ENCODE measurements at regions not wholly inside any gene's neighbourhood (a gene's known extent, or its start where the extent isn't known, plus 50 kb on each side); places are given as distances from the start of the nearest gene placed in this dataset.

DNA sequence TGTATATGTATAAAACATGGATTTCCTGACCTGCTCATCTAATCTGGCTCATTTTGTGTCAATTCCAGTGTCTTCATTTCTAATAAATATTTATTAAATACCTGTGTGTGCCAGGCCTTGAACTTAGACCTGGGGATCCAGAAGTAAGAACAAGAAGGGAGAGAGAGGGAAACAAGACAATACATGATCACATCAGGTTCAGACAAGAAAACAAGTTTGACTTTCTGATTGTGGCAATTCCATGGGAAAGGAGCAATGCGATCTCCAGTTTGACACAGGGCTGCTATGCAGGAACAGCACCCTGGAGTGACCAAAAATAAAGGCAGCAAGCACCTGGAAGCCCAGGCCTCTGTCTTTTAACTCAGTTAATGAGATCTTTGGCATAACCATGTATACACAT is 198.1 kb upstream of the ACTBL2 start:
- Histone ChIP-seq H4K20me1 (ENCODE audit: control insufficient read depth, extremely low read depth, insufficient read depth, low read length) (no peaks in the 10 kb centered on the region), H3K9ac (ENCODE audit: control insufficient read depth, extremely low read depth, insufficient read depth, low read length) (no peak overlapping the region), H3K4me2 (ENCODE audit: control insufficient read depth, extremely low read depth, insufficient read depth, low read depth, low read length) (no peak overlapping the region), H3K4me3 (ENCODE audit: control insufficient read depth in 2 of 3, extremely low read depth in 1 of 3, insufficient read depth in 2 of 3, low read depth in 1 of 3, low read length in 3 of 3) (no peak overlapping the region), H3K27ac (ENCODE audit: control insufficient read depth, insufficient read depth, low read length) (no peak overlapping the region), H3K36me3 (ENCODE audit: control insufficient read depth in 2 of 2, extremely low read depth in 1 of 2, insufficient read depth in 2 of 2, low read length in 2 of 2) (no peaks in the 10 kb centered on the region), H3K79me2 (ENCODE audit: control insufficient read depth, insufficient read depth, low read length) (no peaks in the 10 kb centered on the region), H3K9me3 (ENCODE audit: control insufficient read depth, low read depth, low read length) (no peaks in the 10 kb centered on the region), H3K9me1 (ENCODE audit: control insufficient read depth, extremely low read depth, insufficient read depth, low read length) (no peaks in the 10 kb centered on the region), H3K27me3 (ENCODE audit: control insufficient read depth, extremely low read depth, insufficient read depth, low read length) (no peaks in the 10 kb centered on the region), H3K4me1 (ENCODE audit: control insufficient read depth, extremely low read depth, insufficient read depth, low read length) (peaks cover 15% of the 10 kb centered on the region), H2AFZ (ENCODE audit: control insufficient read depth, low read length) (no peak overlapping the region)
- TF ChIP-seq, protein P1, sequence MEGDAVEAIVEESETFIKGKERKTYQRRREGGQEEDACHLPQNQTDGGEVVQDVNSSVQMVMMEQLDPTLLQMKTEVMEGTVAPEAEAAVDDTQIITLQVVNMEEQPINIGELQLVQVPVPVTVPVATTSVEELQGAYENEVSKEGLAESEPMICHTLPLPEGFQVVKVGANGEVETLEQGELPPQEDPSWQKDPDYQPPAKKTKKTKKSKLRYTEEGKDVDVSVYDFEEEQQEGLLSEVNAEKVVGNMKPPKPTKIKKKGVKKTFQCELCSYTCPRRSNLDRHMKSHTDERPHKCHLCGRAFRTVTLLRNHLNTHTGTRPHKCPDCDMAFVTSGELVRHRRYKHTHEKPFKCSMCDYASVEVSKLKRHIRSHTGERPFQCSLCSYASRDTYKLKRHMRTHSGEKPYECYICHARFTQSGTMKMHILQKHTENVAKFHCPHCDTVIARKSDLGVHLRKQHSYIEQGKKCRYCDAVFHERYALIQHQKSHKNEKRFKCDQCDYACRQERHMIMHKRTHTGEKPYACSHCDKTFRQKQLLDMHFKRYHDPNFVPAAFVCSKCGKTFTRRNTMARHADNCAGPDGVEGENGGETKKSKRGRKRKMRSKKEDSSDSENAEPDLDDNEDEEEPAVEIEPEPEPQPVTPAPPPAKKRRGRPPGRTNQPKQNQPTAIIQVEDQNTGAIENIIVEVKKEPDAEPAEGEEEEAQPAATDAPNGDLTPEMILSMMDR (optimal IDR thresholded peaks at IDR 0.05 in 1 of 3, IDR thresholded peaks at IDR 0.05 in 1 of 3, conservative IDR thresholded peaks at IDR 0.05 in 1 of 3; ENCODE audit: extremely low read depth in 1 of 3, insufficient read depth in 2 of 3, low read length in 3 of 3): no peak
- TF ChIP-seq EZH2 (IDR thresholded peaks at IDR 0.05; ENCODE audit: low read length): no peak
- DNase-seq (ENCODE audit: low read depth, low spot score): no peak
- dilution Hi-C loops (cut with MboI; ENCODE audit: extremely low pct_ligation_motif_present, low sequenced_read_pairs): no loop called here
- no peak for FAIRE-seq

- no peak overlapping the region for H3K27ac ChIP-seq (ENCODE audit: control insufficient read depth, insufficient read depth, low read length)
- no peak overlapping the region for H2AFZ ChIP-seq (ENCODE audit: control insufficient read depth, low read length)
- peaks cover 15% of the 10 kb centered on the region for H3K4me1 ChIP-seq (ENCODE audit: control insufficient read depth, extremely low read depth, insufficient read depth, low read length)
- no peak overlapping the region for H3K9ac ChIP-seq (ENCODE audit: control insufficient read depth, extremely low read depth, insufficient read depth, low read length)
- H3K79me2 ChIP-seq (ENCODE audit: control insufficient read depth, insufficient read depth, low read length): no peaks in the 10 kb centered on the region
- H3K36me3 ChIP-seq (ENCODE audit: control insufficient read depth in 2 of 2, extremely low read depth in 1 of 2, insufficient read depth in 2 of 2, low read length in 2 of 2): no peaks in the 10 kb centered on the region
- no peaks in the 10 kb centered on the region for H3K9me1 ChIP-seq (ENCODE audit: control insufficient read depth, extremely low read depth, insufficient read depth, low read length)
- H3K27me3 ChIP-seq (ENCODE audit: control insufficient read depth, extremely low read depth, insufficient read depth, low read length): no peaks in the 10 kb centered on the region
- H3K4me2 ChIP-seq (ENCODE audit: control insufficient read depth, extremely low read depth, insufficient read depth, low read depth, low read length): no peak overlapping the region
- FAIRE-seq (no peak), DNase-seq (ENCODE audit: low read depth, low spot score) (no peak)
- no peaks in the 10 kb centered on the region for H4K20me1 ChIP-seq (ENCODE audit: control insufficient read depth, extremely low read depth, insufficient read depth, low read length)
- H3K9me3 ChIP-seq (ENCODE audit: control insufficient read depth, low read depth, low read length): no peaks in the 10 kb centered on the region
- H3K4me3 ChIP-seq (ENCODE audit: control insufficient read depth in 2 of 3, extremely low read depth in 1 of 3, insufficient read depth in 2 of 3, low read depth in 1 of 3, low read length in 3 of 3): no peak overlapping the region
- TF ChIP-seq, protein P1 (optimal IDR thresholded peaks at IDR 0.05 in 1 of 3, IDR thresholded peaks at IDR 0.05 in 1 of 3, conservative IDR thresholded peaks at IDR 0.05 in 1 of 3; ENCODE audit: extremely low read depth in 1 of 3, insufficient read depth in 2 of 3, low read length in 3 of 3): no peak
- no peak for TF ChIP-seq EZH2 (IDR thresholded peaks at IDR 0.05; ENCODE audit: low read length)
- dilution Hi-C loops (cut with MboI; ENCODE audit: extremely low pct_ligation_motif_present, low sequenced_read_pairs): no loop called here
These were observed 194.6 kb upstream of the ACTBL2 start for GRCh38 chr5:57677235-57677634.
